Hippocampal formation (tissue), 2 donors: ENCODE measurements at regions not wholly inside any gene's neighbourhood (a gene's known extent, or its start where the extent isn't known, plus 50 kb on each side); places are given as distances from the start of the nearest gene placed in this dataset.

Source experiments
- DNase-seq, 2 donors: peaks; one replicate each; lab custom pipeline; 2025; lab: John Stamatoyannopoulos, UW

GRCh38 chr3:30206051-30206450 lies 400.4 kb upstream of the TGFBR2 start:
- no peak for DNase-seq

DNA sequence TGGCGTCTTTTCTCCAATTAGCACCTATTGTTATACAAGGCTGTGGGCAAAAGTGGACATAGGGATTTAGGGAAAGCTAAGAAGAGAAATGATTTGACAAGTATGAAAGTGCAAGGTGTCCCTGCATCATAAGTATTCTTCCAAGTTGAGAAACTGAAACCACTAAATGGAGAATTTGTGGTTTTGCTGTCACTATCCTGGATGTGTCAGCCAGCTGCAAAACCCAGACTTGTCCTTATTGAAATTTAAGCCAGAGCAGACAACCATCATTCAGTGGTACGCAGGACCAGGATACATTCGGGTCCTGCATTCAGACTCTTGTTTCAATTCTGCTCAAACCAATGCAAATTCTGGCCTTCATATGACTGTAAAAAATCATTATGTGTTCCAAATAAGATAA lies 384.8 kb upstream of the TGFBR2 start:
- DNase-seq: no peak

GRCh38 chr3:30222441-30222840 lies 384.0 kb upstream of the TGFBR2 start:
- DNase-seq: no peak

GRCh38 chr3:30225021-30225420 lies 381.4 kb upstream of the TGFBR2 start:
- DNase-seq: no peak

- no peak for DNase-seq
Observed at GRCh38 chr3:30226601-30227151, 379.7 kb upstream of the TGFBR2 start.

DNA sequence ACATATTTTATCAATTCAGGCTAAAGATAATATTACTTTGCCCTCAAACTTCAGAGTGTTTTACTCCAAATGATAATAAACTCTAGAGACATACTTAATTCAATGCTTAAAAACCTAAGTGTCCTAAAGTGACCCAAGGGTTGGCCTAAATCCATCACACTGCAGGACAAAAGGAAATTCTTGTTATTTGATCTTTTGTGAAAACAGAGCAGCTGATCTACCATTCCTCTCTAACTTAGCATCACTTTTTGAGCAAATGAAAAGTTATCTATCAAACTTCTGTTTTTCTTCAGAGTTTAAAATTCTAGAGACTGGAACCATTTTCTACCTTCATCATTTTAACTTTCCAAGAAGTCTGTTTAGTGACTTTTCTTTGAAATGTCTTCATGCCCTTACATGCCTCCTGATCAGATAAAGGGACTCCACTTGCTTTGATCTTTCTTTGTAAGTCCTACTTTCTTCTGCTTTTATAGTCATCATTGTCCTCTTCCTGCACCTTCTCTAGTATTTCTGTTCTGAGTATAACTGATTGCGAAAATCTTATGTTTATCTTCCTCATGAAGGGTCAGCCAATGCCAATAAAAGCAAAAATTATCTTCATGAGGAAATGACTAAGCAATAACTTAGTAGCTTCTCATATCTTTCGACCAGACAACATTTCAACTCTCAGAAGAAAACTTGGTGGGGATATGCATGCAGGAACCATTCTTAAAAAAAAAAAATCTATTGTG lies 378.7 kb upstream of the TGFBR2 start:
- no peak for DNase-seq

DNA sequence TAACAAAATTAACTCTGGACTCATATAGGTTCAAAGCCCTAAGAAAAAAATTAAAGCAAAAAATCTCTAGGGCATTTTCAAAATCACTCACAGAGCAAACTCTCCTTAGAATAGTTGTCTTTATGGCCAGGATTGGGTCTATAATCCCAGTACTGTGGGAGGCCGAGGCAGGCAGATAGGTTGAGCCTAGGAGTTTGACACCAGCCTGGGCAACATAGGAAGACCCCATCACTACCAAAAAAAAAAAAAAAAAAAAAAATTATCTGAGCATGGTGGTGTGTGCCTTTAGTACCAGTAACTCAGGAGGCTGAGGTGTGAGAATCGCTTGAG lies 378.1 kb upstream of the TGFBR2 start:
- DNase-seq: no peak

DNA sequence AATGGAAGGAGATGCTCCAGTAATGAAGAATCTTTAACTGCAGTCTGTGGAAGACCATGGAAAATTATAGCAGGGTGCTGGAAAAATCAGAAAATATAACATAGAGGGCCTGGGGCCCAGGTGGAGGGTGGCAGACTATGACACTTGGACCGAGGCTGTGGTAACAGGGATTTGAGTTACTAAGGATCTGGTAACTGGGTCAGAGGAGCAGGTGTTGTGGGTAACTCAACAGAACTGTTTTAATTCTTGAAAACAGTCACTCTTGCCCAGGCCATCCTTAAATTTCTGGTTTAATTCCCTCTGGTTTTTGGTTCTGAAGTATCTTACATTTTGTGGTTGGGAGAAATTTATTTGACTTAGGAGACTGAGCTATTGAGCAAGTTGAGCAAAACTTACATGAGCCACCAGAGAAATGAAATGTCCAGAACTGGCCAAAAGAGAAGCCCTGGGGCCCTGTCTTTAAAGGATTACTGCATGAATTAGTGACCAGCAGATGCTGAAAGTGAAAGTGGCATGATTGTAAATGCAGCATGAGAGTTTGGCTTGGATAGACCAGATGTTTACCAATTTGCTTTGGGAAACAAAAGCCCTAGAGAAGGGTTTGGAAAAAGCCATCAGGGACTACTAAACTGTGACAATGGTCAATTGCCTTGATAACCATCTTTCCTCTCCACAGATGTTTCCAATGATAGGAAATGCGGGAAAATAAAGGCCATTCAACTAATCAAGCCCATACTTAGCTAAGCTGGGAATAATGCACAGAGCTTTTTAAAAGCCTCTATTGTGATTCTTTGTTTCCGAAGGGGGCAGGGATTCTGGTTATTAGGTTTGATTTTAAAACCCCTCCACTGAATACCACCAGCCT lies 374.9 kb upstream of the TGFBR2 start:
- no peak for DNase-seq

DNA sequence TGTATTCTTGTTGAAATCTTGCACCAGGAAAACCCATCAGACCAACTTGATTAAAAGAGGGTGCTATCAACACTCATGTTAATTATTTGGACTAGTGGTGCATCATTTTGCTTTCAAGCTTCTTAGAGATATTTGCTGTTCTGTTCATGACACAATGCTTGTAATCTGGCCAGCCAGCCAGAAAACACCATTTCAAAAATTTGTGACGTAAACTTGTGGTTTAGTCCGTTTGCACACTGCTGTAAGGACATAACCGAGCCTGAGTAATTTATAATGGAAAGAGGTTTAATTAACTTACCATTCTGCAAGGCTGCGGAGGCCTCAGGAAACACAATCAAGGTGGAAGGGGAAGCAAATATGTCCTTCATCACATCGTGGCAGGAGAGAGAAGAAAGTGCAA lies 374.3 kb upstream of the TGFBR2 start:
- DNase-seq: no peak

DNA sequence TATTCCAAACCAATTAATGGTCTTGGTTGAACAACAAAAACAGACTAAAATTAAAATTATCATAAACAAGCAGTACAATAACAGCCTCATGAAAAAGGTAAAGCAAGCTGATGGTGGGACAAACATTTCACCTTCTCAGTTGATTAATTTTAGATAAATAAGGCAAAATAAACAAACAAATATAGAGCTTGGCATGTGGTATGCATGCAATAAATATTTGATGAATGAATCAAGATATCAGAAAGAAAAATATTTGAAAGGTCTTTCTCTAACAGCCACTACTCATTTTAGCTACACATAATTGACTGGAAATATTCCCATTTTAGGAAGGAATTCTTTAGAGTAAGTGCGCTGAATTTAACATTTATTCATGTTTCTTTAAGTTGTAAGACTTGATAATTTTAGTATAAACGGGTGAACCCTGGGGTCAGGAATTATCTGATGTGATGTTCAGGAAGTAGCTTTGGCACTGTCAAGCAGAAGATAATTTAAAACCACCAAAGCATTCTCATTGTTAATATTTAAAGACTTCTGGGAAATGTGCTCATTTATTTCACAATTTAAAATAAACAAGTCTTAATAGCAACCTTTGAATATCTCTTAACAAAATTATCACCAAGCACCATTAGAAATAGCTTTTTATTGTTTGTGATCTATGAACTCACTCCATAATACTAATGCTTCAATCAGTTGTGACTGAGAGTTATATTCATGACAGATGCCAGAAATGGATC lies 372.3 kb upstream of the TGFBR2 start:
- DNase-seq: no peak

GRCh38 chr3:30236011-30236410 lies 370.4 kb upstream of the TGFBR2 start:
- DNase-seq: no peak

GRCh38 chr3:30241721-30242120 lies 364.7 kb upstream of the TGFBR2 start:
- DNase-seq: no peak

DNA sequence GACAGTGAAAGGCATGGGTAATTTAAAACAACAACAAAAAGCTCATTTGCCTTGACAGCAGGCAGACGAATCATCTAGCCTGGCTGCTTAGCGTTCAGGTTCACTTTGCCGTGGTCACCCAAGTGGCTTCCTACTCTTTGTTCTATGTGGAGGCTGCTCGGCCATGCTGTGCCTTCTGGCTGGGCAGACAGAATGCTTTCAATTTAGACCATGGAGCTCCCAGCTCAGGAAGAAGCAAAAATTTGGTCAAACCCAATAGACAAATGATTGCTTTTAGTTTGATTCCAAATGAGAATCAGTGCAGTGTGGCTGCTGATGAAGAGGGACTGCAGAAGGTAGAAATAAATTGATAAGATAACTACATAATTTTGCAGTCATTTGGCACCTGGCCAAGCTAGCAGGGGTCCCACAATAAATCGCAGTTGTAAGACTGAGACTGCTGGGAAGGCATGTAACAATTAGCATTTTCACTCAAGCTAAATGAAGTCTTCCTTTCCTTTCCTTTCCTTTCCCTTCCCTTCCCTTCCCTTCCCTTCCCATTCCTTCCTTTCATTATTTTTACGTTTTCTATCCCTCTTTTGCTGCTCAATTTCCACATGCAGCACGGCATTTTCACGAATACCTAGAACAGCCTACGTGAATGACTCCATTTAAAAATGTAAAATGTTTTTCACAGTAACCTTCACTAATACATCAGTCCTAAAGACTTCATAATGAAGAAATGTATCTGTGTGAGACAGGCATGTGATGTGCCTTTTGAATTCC lies 360.4 kb upstream of the TGFBR2 start:
- no peak for DNase-seq

DNA sequence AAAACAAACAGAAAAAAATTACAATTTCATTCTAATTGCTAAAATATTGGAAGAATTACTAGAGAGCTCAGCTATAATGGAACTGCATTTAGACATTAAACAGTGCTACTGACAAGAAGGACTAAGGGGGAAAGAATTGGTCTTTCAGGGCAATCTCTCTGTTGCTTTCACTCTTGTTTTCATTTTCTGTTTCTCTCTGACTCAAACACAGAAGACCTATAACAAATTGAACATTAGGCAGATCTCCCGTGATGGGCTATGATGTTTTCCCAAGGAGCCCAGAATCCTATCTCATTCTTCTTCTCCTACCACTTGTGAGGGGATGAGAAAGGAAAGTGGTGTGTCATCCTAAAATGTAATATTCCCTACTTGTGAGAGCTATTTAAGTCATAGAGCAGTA lies 358.0 kb upstream of the TGFBR2 start:
- no peak for DNase-seq

DNA sequence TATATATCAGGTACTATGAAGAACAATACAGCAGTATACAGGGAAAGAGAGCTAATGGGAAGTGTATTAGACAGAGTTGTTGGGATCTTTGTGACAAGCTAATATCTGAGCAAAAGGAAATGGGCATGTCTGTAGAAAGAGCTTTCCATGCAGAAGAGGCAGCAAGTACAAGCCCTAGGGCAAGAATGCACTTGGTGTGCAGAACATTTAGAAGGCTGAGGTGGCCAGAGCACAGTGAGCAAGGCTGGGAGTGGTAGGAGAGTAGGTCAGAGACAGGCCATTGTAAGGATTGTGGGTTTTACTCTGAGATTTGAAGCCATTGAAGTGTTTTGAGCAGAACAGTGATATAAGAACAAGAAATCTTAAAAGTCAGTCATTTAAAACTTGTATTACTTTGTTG lies 353.9 kb upstream of the TGFBR2 start:
- DNase-seq: no peak

DNA sequence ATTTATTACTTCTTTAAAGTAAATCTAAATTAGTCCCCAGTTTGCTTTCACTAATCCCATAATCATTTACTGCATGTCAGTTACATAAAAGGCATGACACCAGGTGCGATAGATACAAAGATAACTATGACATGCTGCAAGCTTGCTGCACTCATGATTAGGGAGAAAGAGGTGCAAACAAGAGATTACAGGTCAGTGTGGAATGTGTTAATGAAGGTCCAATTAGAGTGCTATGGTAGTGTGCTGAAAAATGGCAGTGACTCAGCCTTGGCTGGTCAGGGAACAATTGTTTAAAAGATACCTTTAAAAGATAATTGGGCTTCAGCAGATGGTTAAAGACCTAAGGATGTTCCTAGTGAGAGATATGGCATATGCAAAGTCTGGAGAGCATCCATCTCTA lies 352.6 kb upstream of the TGFBR2 start:
- DNase-seq: no peak

DNA sequence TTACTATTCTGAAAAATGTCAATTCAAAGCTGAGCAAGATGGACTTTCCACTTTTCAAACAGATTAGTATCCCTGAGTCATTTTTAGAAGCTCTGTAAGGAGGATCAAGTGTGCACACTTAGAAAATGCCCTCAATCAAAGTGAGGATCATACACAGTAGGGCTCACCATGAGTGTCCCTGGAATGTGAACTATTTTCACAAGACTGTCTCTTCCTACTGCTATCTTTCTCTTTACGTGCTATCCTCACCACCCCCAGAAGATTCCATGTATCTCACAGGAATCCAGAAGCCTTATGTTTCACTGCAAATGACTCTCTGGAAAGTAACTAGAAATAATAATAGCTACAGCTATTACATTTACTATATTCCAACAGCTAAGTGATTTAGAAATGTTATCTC lies 349.9 kb upstream of the TGFBR2 start:
- no peak for DNase-seq

DNA sequence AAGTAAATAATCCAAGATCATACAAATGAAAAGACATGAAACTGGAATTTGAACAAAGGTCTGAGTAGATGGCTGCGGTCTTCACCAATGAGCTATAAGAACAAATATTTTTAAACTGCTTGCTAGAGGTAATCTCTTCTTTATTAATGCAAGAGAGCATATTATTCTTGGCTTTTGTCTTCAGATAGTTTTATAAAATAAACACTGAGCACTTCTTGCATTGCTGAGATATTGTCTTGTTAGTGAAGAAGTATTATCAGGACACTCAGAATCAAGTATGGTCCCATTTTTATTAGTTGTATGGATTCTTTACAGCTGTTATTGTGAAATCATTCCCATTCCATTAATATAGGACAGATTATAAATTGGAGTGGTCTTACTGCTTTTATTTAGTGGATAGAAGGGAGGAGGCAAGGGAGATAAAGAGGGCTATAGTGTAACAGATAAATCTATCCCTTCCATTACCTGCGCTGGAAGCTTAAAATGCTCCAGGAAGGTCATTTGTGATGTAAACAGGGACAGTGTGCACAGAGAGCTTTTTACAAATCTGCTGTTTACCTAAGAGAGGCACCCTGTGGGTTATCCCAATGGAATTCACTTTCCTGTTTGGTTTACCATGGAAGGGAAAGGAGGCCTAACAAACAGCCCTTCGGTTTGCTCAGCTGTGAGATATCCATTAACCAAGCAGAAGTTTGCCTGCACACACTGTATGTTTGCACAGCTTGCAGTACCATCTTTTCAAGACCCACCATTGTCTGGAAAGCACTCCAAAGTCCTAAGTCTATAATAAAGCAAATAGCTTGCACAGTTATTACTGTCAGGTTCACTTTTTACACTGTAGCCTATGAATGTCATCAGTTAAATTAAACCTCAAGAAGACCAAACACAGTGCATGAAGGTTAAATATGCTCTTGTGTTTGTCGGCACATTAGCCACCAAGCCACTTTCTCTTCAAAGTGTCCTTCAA lies 347.7 kb upstream of the TGFBR2 start:
- DNase-seq: no peak

DNA sequence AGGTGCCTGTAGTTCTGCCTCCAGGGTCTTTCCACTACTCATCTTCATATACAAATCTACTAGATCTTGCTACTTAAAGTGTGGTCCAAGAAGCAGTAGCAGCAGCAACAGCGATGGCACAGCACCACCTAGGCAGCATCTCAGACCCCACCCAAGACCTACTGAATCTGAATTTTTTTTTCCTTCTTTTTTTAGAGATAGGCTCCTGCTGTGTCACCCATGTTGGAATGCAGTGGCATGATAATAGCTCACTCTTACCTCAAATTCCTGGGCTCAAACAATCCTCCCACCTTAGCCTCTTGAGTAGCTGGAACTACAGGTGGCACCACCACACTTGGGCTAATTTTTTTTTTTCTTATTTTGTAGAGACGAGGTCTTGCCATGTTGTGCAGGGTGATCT lies 346.7 kb upstream of the TGFBR2 start:
- DNase-seq: no peak

- DNase-seq: no peak
Observed at GRCh38 chr3:30260762-30261161, 345.6 kb upstream of the TGFBR2 start.
